ENCODE measurements at regions not wholly inside any gene's neighbourhood (a gene's known extent, or its start where the extent isn't known, plus 50 kb on each side); places are given as distances from the start of the nearest gene placed in this dataset.
A peak's percentile ranks its signal among the peaks of the same experiment; 100 is the strongest.

GRCh38 chr20:58004146-58004545, 224.3 kb downstream of the ANKRD60 start (continued):
- TF ChIP-seq ZNF462 (CRISPR knock-in tag; IDR thresholded peaks at IDR 0.05), result no peak
- TF ChIP-seq ZNF114 (CRISPR knock-in tag; IDR thresholded peaks at IDR 0.05), result no peak
- TF ChIP-seq STAT1 (IDR thresholded peaks at IDR 0.05; ENCODE audit: unreplicated experiment), result no peak

DNA sequence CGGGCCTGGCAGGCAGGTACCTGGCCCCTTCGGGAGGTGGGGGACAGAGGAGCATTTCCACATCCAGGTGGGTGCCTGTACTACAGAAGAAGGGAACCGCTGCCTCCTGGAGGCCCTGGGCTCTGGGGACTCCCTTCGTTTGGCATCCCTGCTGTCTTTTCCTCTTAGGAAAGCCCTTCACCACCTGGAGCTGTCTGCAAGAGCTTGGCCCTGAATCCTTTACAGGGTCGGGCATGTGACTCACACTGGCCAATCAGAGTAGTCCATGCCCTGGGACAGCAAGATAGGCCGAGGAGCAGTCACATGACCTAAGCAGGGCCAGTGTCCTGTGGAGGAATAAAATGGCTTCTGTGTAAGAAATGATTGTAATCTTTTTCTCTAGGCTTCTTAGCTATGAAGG, 224.9 kb downstream of the ANKRD60 start:
- Histone ChIP-seq H3K27me3 (ENCODE audit: insufficient read depth) (no peaks in the 10 kb centered on the region), H3K4me2 (no peak overlapping the region), H2AFZ (no peak overlapping the region), H4K20me1 (replicated peaks; ENCODE audit: insufficient read depth) (no peaks in the 10 kb centered on the region), H3K27ac (ENCODE audit: low read depth) (no peak overlapping the region), H3K4me3 (no peak overlapping the region), H3K4me1 (ENCODE audit: insufficient read depth) (0 out of 2 replicates have a peak, but pooled peaks cover 8% of the 10 kb centered on the region), H3F3A (replicated peaks; ENCODE audit: low read depth) (no peaks in the 10 kb centered on the region), H3K9me2 (ENCODE audit: insufficient read depth) (no peaks in the 10 kb centered on the region), H3K36me3 (ENCODE audit: insufficient read depth) (no peaks in the 10 kb centered on the region), H3K79me2 (replicated peaks; ENCODE audit: insufficient read depth) (no peaks in the 10 kb centered on the region)
- Mint-ChIP-seq H3K4me3 (no peak overlapping the region), H3K27me3 (ENCODE audit: insufficient read depth, low read depth, poor library complexity) (peaks cover 2% of the 10 kb centered on the region), H3K4me1 (peaks cover 13% of the 10 kb centered on the region; the same call in 2 of the 3 replicates), H3K36me3 (ENCODE audit: low read depth) (no peaks in the 10 kb centered on the region), H3K9me3 (peaks cover 4% of the 10 kb centered on the region; the same call in 1 of the 3 replicates), H3K27ac (no peak overlapping the region)
- TF ChIP-seq ZNF114 (CRISPR knock-in tag; IDR thresholded peaks at IDR 0.05), result no peak
- peak in 1 of 2 experiments; percentile 27; a peak in 1 of 4 replicates for TF ChIP-seq CTCF (conservative IDR thresholded peaks at IDR 0.05; ENCODE audit: low read depth in 2 of 2)
- TF ChIP-seq POLR2AphosphoS5 (IDR thresholded peaks at IDR 0.05; ENCODE audit: low read depth), result no peak
- TF ChIP-seq EZH2phosphoT487 (IDR thresholded peaks at IDR 0.05; ENCODE audit: unreplicated experiment), result no peak
- DNase-seq (ENCODE audit: low spot score), result no peak
- ATAC-seq, result no peak
